GM11168 (cell line): ENCODE measurements at regions not wholly inside any gene's neighbourhood (a gene's known extent, or its start where the extent isn't known, plus 50 kb on each side); places are given as distances from the start of the nearest gene placed in this dataset.

Experiments
- in situ Hi-C: fragments of 300-500 bp; cut with MboI; formaldehyde crosslinking; loops from one replicate; pipeline ENCODE4 v1.12.0; 2022; ENCODE audit warnings: low sequenced_read_pairs; ENCODE audit not compliant: unreplicated experiment

- in situ Hi-C loops = no loop called here
Observed at GRCh38 chr7:112939574-112940313, 146.9 kb downstream of the GPR85 start.

- in situ Hi-C loops = no loop called here
Observed at GRCh38 chr7:112938863-112939573, 147.6 kb downstream of the GPR85 start.

- in situ Hi-C loops = no loop called here
Observed at GRCh38 chr7:112937651-112938415, 147.6 kb upstream of the TMEM168 start.

- in situ Hi-C loops = no loop called here
Observed at GRCh38 chr7:112933598-112933997, 143.4 kb upstream of the TMEM168 start.

- in situ Hi-C loops = no loop called here
Observed at GRCh38 chr7:112930787-112931186, 140.6 kb upstream of the TMEM168 start.

- in situ Hi-C loops = no loop called here
Observed at GRCh38 chr7:112929421-112929820, 139.2 kb upstream of the TMEM168 start.

GRCh38 chr7:112926018-112926417, 135.8 kb upstream of the TMEM168 start:
- in situ Hi-C loops = no loop called here

GRCh38 chr7:112922546-112922945, 132.4 kb upstream of the TMEM168 start:
- in situ Hi-C loops = loop anchor here (25.0 kb wide), 1 partner anchor 1160 kb away; no protein-coding TSS in a partner anchor

GRCh38 chr7:112916431-112916830, 126.2 kb upstream of the TMEM168 start:
- in situ Hi-C loops = loop anchor here (25.0 kb wide), 1 partner anchor 1154 kb away; no protein-coding TSS in a partner anchor

- in situ Hi-C loops = loop anchor here (25.0 kb wide), 1 partner anchor 1146 kb away; no protein-coding TSS in a partner anchor
Observed at GRCh38 chr7:112908086-112908485, 117.9 kb upstream of the TMEM168 start.

GRCh38 chr7:112907658-112908057, 117.5 kb upstream of the TMEM168 start:
- in situ Hi-C loops = loop anchor here (25.0 kb wide), 1 partner anchor 1145 kb away; no protein-coding TSS in a partner anchor

- in situ Hi-C loops = loop anchor here (25.0 kb wide), 1 partner anchor 1144 kb away; no protein-coding TSS in a partner anchor
Observed at GRCh38 chr7:112905950-112906349, 115.8 kb upstream of the TMEM168 start.

GRCh38 chr7:112905413-112905812, 115.2 kb upstream of the TMEM168 start:
- in situ Hi-C loops = loop anchor here (25.0 kb wide), 1 partner anchor 1143 kb away; no protein-coding TSS in a partner anchor

GRCh38 chr7:112898432-112899290, 108.5 kb upstream of the TMEM168 start:
- in situ Hi-C loops = loop anchor here (10.0 kb wide), 1 partner anchor 344 kb away; no protein-coding TSS in a partner anchor

GRCh38 chr7:112897839-112898431, 107.7 kb upstream of the TMEM168 start:
- in situ Hi-C loops = loop anchor here (10.0 kb wide), 1 partner anchor 343 kb away; no protein-coding TSS in a partner anchor

- in situ Hi-C loops = loop anchor here (10.0 kb wide), 1 partner anchor 341 kb away; no protein-coding TSS in a partner anchor
Observed at GRCh38 chr7:112896026-112896601, 105.9 kb upstream of the TMEM168 start.

- in situ Hi-C loops = loop anchor here (10.0 kb wide), 1 partner anchor 337 kb away; no protein-coding TSS in a partner anchor
Observed at GRCh38 chr7:112892263-112892662, 102.1 kb upstream of the TMEM168 start.

- in situ Hi-C loops = loop anchor here (10.0 kb wide), 1 partner anchor 337 kb away; no protein-coding TSS in a partner anchor
Observed at GRCh38 chr7:112891698-112892097, 101.5 kb upstream of the TMEM168 start.
